Activated gamma-delta T cell (primary cell): ENCODE measurements at regions not wholly inside any gene's neighbourhood (a gene's known extent, or its start where the extent isn't known, plus 50 kb on each side); places are given as distances from the start of the nearest gene placed in this dataset.

ENCODE experiments used
- DNase-seq: peaks from one replicate; lab custom pipeline; 2025; lab: John Stamatoyannopoulos, UW

DNA sequence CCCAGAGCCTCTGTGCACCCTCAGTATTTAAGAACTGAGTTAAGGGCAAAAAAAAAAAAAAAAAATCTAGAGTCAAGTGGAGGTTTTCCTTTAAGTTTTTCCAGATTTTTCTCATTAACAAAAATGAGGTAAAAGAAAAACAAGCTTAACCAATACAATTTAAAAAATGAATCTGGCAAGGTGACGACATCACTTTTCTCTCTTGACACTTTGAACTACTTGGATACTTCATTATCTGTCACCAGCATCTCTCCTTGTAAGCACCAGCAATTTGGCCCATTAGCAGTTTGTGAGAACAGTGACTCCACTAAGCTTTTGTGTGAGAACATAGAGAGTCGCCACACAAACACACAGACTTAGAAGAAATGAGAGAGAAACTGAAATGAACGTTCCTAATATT lies 345.7 kb upstream of the SLC30A5 start:
- DNase-seq = no peak

DNA sequence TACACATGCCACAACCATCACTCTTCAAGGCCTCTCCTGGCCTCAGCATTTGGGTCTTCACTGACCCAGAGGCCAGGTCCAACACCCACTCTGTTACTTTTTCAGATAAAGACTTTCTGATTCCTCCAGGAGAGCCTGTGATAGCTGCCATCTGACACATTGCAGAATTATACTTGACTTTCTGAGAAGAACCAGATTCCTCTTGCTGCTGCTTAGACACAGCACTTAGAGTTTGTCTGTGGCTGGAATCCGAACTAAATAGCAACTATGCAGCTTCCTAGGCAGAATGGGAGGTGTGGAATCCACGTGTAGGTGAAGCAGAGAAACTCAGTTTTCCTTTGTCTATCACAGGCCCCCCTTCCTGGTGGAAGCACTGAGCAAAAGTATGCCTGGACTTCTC lies 344.7 kb upstream of the SLC30A5 start:
- no peak for DNase-seq

DNA sequence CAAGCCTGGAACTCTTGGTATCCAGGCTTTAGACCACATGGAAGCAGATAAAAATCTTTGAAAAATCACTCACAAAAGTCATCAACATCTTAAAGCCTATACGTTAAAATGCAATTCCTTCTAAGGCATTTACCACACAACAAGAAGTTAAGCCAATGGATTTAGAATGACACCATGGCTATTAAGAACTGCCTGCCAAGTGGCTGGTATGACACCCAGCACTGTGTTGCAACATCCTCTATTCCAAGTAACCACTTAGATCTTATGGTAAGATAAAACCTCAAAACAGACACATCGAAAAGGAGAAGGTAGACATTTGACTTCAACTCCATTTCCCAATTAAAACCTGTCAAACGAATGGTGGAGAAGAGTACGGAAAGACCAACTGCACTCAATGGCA lies 344.2 kb upstream of the SLC30A5 start:
- DNase-seq = no peak

DNA sequence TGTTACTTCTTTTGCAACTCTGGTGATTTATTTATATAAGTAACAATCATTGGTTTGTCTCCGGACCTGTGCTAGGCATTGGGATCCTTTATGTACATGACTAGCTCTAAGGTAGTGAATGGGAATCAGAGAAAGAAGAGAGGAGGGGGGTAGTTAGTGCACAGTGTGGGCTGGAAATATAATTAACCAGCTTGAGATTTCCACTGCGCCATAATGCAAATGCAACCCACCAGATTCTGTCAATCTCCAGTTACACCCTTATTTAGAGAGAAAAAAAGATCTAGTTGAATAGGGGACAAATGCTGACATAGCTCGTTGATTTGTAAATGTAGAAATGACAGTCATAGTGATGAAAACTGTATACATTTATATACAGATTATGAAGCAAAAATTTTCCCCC lies 342.2 kb upstream of the SLC30A5 start:
- DNase-seq = no peak

DNA sequence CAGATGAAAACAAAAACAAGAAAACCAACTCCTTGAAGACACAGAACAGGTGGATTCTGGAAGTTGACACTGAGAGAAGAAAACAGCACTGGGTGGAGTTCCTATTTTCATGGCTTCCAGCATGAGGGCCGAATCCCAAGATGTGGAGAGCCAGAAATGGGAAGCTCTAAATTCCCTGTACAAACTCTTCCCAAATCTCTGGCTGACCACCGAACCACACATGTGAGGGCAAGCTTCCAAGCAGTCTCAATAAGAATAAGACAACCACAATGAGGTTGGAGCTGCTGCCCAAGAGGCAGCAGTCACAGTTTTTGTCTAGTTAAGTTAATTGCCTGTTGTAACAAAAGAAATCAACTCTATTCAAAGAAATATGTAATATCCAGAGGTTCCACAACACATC lies 339.3 kb upstream of the SLC30A5 start:
- no peak for DNase-seq

DNA sequence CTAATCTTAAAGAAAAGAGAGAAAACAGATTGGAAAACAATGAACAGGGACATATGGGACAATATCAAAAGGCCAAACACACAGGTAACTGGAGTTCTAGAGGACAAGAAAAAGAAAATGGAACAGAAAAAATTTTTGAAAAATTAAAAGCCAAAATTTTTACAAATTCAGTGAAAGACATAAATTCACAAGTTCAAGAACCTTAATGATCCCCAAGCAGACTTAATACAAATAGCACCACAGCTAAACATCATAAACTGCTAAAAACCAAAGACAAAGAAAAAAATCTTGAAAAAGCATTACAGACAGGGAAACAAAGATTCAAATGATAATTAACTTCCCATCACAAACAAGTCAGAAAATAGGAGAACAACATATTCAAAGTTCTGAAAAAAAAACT lies 338.5 kb upstream of the SLC30A5 start:
- DNase-seq = no peak

DNA sequence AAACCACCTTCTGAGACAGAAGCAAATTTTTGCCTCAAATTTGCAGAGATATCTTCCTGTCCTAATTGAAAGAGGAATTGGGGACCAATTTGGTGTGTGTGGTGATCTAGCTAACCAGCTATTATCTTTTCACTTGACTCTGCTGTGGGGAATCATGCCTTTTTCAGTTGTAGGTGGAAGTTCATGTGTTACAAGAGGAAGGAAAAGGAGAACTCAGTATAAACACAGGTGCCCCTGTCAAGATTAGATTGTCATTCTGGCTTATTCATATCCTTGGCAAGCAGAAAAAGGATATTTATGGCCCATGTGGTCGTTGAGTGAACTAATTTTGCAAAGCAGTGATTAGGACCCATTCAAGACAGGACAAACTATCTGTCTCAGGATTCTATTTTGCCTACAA lies 336.8 kb upstream of the SLC30A5 start:
- no peak for DNase-seq

DNA sequence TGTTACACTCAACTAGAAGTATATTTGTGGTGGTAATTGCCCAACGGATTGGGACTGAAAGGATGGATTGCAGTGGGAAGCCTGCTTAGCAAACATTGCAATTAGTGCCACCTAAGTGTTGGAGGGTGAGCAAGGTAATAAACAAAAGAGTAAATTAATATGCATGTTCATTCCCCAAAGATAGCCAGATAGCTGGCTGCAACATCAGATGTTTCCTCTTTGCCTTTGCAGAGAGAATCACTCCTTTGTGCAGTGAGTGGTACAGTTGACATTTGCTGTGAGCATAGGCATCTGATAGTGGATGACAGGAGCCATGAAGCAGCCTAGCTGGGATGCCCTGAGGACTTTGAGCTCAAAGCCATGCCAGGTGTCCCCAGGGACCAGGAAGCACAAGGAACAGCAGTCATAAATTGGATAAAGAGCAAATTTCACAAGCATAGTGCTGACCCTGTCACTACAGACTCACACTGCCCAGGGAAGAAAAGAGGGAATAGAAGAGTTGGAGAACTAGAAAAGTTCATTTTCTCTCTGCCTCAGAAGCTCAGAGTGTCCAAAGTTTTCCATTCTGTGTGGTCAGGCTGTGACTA lies 336.1 kb upstream of the SLC30A5 start:
- DNase-seq = no peak

DNA sequence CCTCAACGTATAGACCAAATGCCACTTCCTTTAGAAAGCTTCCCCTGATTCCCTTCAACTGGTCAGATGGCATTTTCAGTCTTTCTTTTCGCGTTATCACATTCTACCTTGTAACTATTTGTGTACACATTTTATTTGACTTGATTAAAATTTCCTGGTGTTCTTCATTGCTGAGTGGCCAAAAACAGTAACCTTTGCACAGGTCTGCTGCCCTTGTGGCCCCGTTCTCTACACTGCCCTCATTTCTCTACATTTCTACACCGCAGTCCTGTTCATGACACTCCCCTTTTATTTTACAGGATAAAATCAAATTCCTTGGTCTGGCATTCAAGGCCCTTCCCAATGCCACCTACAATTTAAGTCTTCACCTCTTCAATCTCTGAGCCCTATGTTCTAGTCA lies 334.2 kb upstream of the SLC30A5 start:
- no peak for DNase-seq

DNA sequence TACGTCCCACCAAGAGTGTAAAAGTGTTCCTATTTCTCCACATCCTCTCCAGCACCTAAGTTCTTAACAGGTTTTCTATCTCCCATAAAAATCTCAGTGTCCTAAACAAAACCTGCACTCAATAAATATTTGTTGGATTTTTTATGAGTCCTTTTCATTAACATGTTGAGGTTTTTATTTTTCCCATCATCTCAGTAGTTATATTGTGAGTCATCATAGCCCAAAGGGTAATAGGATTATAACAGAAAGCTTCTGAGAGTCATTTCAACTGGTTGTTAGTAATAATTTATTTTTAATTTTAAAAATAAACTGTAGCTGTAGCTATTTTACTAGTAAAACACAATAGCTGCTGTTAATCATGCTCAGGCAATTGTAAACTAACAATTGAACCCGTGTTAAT lies 331.6 kb upstream of the SLC30A5 start:
- DNase-seq = no peak

DNA sequence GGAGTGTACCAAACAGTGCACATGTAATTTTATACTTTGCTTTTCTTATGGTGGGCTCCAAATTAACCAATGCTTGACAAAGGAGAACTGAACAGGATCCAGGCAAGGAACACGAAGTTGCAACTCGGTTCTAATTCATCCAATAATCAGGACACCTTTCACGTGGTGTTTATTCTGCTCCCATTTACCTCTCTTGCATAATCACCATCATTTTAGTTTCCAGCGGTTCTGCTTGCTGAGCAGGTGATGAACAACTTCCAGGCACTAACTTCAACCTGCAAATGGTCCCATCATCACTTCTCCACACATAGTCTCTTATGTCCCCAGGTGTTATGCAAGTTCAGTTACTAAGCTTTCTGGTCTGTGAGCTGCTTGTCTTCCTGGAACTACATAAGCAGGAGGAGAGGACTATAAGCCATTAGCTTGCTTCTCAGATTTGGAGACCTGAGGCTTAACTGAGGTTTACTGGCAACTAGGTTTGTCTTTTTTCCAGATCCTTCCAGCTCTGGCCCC lies 326.8 kb upstream of the SLC30A5 start:
- no peak for DNase-seq

DNA sequence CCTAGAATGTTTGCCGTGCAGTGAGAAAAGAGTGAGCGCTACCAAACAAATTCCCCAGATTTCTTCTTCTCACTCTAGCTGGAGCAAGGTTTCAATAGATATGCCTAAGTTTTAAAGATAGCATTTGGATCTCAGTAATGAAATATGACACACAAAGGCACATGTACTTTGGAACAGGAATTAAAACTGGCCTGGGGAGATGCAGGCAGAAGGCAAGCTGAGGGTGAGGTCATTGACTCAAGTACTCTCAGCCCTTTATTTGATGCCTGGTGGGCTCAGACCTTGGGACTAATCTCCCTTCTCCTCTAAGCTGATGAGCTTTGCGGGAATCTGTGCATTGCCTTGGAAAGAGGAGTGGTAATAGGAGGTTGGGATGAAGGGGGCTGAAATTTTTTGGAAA lies 323.3 kb upstream of the SLC30A5 start:
- DNase-seq = no peak

DNA sequence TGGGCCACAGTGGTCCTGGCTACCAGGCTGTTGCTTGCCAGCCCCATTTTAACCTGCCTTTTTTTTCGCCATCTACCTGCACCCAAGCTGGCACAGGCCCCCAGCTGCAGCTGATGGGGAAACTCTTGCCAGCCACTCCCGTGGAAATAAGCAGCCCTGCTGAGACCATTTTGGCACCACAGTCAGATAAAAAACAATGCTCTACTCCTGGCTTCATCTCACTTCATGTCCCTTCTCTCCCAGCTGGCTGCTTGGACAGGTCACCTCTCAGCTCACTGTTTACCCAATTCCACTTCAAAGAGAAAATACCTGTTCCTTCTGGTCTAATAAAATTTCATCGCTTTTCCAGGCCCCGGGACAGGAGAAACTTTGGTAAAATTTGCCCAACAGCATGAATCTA lies 322.6 kb upstream of the SLC30A5 start:
- no peak for DNase-seq

DNA sequence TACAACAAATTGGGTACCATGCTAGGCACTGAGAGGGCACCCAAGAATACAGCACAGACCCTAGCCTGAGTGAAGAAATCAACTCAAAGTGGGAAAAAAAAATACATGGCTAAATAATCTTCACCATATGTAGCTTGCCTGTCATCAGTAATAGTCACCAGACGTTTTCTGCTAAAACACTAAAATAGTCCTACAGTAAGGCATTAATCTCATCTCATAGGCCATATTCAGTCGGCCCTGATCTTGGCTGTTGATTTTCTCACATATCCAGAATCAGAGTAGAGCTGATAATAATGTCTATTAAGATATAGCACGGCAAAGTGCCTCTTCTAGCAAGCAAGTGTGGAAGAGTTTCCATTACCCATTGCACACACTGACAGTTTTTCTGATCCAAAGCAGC lies 322.1 kb upstream of the SLC30A5 start:
- DNase-seq = no peak

DNA sequence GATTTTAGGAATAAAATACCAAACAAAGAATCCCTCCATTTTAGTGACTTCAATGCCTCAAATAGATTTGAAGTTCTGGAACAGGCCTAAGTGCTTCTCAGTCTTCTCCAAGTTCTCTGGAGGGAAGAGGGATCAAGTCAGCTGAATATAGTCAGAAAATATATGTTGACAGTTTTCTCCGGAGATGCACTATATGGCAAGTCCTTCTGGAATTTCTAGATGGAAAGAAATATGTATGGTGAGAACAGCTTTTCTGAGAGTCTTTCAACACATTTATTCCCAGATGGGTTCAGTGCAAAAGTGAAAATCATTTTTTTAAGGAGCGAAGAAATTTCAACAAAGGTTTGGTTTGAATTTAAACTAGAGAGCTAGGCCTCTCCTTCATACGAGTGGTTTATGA lies 317.4 kb upstream of the SLC30A5 start:
- no peak for DNase-seq

DNA sequence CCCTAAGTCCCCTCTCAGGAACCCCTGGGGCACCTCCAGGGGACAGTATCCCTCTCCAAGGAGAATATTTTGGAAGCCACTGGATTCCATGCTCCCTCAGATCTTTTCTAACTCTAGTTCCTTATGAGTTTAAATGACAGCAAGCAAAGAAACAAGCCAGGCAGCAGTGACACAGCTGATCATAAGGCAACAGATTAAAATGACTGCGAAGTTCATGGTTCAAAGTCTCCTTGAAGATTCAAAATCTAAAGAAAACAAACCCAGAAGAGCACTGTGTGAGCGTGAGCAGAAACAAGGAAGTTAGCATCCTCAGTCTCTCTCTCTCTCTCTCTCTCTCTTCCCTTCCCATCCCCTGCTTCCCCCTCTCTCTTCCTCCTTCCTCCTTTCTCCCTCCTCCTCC lies 316.7 kb upstream of the SLC30A5 start:
- no peak for DNase-seq

DNA sequence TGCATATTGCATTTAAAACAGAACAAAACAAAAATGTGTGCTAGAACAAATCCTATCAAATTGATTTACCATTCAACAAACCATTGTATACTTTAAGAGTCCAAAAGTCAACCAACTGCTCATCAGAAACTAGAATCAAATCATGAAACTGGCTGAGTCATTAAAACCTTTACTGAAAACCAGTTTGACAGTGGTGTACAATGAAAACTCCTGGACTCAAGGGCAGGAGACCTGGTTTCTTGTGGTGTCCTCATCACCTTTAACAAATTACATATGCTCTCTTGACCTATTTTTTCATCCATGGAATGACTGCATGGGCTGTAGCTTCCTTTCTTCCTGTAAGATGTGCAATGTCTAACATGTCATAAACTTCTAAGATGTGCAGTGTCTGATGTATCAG lies 315.3 kb upstream of the SLC30A5 start:
- DNase-seq = no peak

DNA sequence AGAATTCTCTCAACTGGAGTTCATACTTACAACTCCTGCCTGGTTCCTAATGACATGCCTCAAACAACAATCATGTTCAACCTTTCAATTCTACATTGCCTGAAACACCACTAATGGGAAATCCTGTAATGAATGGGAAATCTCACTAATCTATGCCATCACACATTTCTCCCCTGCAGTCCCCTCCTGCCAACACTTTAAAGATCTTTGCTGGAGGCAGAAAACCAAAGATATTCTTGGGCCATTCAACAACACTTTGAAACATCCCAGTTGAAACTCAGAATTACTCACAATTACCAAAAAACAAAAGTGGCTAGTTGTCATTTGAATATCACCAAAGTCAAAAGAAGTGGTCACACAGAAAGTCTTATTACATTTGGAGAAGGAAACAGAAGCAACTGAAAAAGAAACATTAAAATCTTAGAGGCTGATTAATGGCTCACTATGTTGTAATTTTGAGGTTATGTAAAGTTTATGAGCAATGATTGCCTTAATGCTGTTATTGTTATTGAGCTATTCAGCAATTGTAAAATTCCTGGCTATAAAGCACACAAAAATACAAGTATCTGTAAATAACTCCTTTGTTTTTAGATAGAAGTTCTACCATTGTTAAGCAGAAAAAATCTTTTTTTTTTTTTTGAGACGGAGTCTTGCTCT lies 313.4 kb upstream of the SLC30A5 start:
- no peak for DNase-seq

DNA sequence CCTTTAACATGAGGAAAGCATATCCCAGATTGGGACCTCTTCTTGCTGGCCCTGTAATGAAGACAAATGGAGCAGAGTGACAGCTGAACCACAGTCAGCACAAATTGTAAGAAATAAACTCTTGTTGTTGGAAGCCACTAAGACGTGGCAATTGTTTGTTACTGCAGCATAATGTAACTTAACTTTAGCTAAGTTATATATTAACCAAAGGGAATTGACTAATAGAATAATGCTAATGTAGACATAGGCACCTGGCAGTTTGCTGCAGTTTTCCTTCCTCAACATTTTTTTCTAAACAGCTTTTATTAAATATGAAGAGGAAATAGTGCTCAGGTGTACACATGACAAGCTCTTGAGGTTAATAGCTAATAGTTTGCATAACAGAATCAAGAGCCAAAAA lies 300.7 kb upstream of the SLC30A5 start:
- no peak for DNase-seq

DNA sequence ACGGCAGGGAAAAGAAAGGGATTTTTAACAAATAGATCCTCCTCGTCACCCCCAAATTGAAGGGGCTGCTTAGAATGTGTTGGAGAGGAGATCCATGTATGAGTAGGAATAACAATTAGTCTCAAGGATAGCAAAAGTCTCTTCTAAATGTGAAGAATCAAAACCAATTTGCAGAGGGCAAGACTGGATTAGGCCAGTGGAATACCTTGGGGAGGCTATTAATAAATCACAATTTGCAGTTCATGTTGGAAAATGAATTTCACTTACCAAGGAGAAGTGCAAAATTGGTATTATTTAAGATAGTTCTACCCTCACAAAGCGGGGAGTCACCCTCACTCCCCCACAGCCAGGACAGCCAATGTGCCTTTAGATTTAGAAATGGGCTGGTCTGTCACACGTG lies 299.8 kb upstream of the SLC30A5 start:
- DNase-seq = no peak

DNA sequence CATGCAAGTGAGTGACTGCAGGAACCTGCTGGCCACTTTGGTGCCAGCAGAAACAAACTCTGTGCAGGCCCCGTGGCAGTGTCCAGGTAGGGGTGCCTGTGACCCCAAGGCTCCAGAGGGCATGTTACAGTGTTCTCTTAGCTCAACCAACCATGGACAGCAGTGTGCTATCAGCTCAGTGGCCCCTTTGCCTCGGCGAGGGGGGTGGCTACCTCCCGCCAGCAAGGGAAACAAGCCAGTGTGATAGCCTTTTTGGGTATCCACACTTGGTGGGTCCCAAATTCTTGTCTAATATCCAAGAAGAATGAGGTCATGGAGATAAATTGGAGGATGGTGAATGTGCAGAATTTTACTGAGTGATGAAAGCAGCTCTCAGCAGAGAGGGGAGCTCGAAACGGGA lies 298.6 kb upstream of the SLC30A5 start:
- no peak for DNase-seq

DNA sequence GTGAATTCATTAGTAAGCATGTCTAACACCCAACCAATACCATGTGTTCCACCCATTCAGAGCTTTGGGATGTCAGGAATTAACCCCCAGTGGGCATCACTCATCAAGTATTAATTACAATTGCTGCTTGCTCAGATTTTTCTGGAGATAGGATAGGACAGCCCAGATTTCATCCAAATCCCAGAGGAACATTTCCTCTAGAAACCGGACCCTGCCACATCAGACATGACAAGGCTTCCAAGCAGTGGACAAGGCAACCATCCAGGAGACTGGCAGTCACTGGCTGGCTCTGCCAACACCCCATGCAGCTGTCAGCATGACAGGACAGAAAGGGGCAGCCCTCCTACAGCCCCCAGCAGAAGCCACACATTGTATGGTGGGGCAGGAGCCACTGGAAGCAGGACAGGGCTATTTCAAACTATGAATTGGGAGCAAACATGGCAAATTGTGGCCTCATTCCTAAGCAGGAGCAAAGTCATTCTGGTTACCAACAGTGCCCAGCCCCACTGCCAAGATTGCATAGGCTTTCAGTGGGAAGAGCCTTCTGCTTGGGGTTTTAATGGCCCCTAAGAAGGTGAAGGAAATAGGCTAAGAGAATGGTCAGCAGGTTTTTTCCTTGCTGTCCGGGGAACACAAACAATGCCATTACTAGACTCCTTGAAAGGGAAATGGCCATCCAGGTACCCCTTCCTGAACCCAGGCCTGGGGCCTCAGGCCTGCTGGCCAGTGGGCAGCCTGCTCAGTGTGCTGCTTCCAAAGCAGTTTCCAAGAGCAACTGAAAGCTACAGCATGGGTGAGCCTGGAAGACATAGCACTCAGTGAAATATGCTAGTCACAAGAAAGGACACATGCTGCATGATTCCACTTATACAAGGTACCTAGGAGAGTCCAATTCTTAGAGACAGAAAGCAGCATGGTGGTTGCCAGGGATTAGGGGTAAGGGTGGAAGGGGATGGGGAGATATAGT lies 294.7 kb upstream of the SLC30A5 start:
- DNase-seq = no peak

DNA sequence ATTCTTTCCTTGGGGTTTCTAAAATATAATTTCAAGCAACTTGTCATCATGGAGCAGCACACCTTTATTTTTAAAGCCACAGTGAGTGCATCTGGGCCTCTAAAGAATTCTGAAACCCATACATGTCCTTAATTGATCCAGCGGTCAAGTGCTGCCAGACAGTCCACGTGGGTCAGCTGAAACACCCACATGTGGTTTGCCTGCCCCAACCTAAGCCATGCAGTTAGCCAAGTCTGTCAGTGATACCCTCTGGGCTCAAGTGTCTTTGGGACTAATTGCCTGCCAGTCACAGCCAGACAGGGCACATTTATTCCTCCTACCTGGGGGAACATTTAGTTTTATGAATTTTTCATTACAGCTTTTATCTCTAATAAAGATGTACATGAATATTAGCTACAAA lies 291.4 kb upstream of the SLC30A5 start:
- no peak for DNase-seq
